Heart left ventricle (tissue), 16 donors: ENCODE measurements at regions not wholly inside any gene's neighbourhood (a gene's known extent, or its start where the extent isn't known, plus 50 kb on each side); places are given as distances from the start of the nearest gene placed in this dataset.

Experiments used
- ATAC-seq, 4 donors: fragments of 200-7000 bp; cut with Tn5 transposase; one replicate each; pipeline ENCODE4 v1.9.1; 2020 to 2022; ENCODE audit warnings: moderate library complexity in 4 of 4, mild to moderate bottlenecking in 3 of 4, moderate number of reproducible peaks in 1 of 4
- DNase-seq, 5 donors: peaks; one replicate each; pipeline ENCODE4 v3.0.0-alpha.2; 2020
- H3K27ac ChIP-seq, 12 donors: fragments of 200-600 bp; sonication (generic) in 4 of 12; one replicate each; pipeline versions ENCODE4 v1.5.0 to v1.8.0; 2016 to 2022; ENCODE audit warnings: mild to moderate bottlenecking in 2 of 12
- H3K27me3 ChIP-seq, 9 donors: fragments of 200-600 bp; sonication (generic) in 2 of 9; one replicate each; pipeline versions ENCODE4 v1.5.1 to v1.8.0; 2016 to 2022; ENCODE audit warnings: mild to moderate bottlenecking in 3 of 9
- H3K36me3 ChIP-seq, 9 donors: fragments of 200-600 bp; sonication (generic) in 2 of 9; one replicate each; pipeline versions ENCODE4 v1.5.0 to v1.8.0; 2018 to 2022; ENCODE audit warnings: mild to moderate bottlenecking in 2 of 9
- H3K4me1 ChIP-seq, 12 donors: fragments of 200-600 bp; sonication (generic) in 4 of 12; one replicate each; pipeline versions ENCODE4 v1.5.0 to v1.8.0; 2016 to 2022; ENCODE audit warnings: mild to moderate bottlenecking in 3 of 12
- H3K4me3 ChIP-seq, 12 donors: fragments of 200-600 bp; sonication (generic) in 4 of 12; one replicate each; pipeline versions ENCODE4 v1.5.0 to v1.8.0; 2017 to 2022; ENCODE audit warnings: mild to moderate bottlenecking in 9 of 12, moderate library complexity in 4 of 12
- H3K9me3 ChIP-seq, 12 donors: fragments of 200-600 bp; sonication (generic) in 4 of 12; one replicate each; pipeline versions ENCODE4 v1.5.0 to v1.8.0; 2016 to 2022; ENCODE audit warnings: mild to moderate bottlenecking in 1 of 12
- CTCF ChIP-seq, 12 donors: fragments of 200-600 bp; sonication (generic) in 4 of 12; IDR thresholded peaks; one replicate each; pipeline versions ENCODE4 v1.5.0 to v1.8.0; 2018 to 2022; ENCODE audit warnings: antibody characterized with exemption in 12 of 12, mild to moderate bottlenecking in 5 of 12
- POLR2A ChIP-seq, 2 donors: fragments of 450-650 bp; IDR thresholded peaks; one replicate each; pipeline ENCODE4 v1.6.1; 2017; ENCODE audit warnings: antibody characterized with exemption in 2 of 2, mild to moderate bottlenecking in 2 of 2, moderate library complexity in 2 of 2
- WGBS, 4 donors: extraction: QIAGEN DNeasy Blood & Tissue Kit in 2 of 4; methylation state at CpG; one replicate each; pipeline versions ENCODE4 v1.1.5 to v1.1.7; 2013 to 2018; 5-methylcytosine and 5-hydroxymethylcytosine counted together
- intact Hi-C, 10 donors: fragments of 100-400 bp; cut with DNase I; formaldehyde crosslinking; loops; one replicate each; pipeline versions ENCODE4 v1.11.1 to v1.14.2; 2022
- donor health status: ischemic (EF 13 %, LVEDD 7.1; RV severe dilation, severe dysfunction).
- donor health status: healthy with polysubstance abuse.
- donor health status: DM: no; HTN: yes; CAD: no.
- donor health status: DM: no; HTN: no; CAD: no.
- donor health status: ischemic (EF 25% LVEDD 6.9; RV normal size, moderate dysfunction).
- donor health status: ischemic (EF 25% LVEDD 5.7; RV mildly dilated, moderate dysfunction).
- donor health status: healthy.
- donor health status: DM: yes; HTN: yes; CAD: no.
- donor health status: ischemic (EF 35%, LVEDD 5.7; RV mildly dilated, moderate dysfunction).
- donor health status: nonischemic (EF 11% LVEDD 7.7; RV severe dilation, severe dysfunction).
- donor health status: DM: yes; HTN: yes; CAD: no.
- donor health status: PGD.
- donor health status: ischemic (EF 29% LVEDD 5.4; RV normal size, mild dysfunction).
- donor health status: nonischemic (EF 23%, LVEDD 6.1; RV moderate dilation, normal function).

DNA sequence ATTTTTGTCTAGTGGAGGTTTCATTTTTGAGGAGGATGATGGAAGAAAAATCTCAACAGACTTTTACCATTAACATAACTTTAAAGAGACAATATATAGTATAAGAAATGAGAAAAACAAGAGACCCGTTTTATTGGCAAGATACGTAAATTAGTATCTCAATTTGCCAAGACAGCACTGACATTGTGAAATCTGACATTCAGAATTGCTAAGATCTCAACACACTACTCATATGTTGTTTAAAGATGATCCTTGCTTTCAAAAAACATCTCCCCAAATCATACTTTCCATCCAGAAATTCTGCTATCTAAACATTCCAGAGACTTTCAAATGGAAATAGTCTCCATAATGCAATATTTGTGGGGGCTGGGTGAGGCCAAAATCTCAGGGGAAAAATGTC lies 220.9 kb upstream of the CEP162 start:
- Histone ChIP-seq H3K36me3 (no peaks in the 10 kb centered on the region), H3K27ac (no peak overlapping the region), H3K4me1 (no peaks in the 10 kb centered on the region), H3K9me3 (no peaks in the 10 kb centered on the region), H3K27me3 (no peaks in the 10 kb centered on the region), H3K4me3 (no peak overlapping the region)
- TF ChIP-seq POLR2A (IDR thresholded peaks at IDR 0.05) (no peak), CTCF (IDR thresholded peaks at IDR 0.05) (no peak)
- intact Hi-C loops, result no loop called here
- DNase-seq (no peak), ATAC-seq (no peak)
- WGBS, 4 donors, result 76 to 79% (median 78%) methylated on average over 2 of the region's 2 CpGs

- Histone ChIP-seq H3K4me1 (no peaks in the 10 kb centered on the region), H3K9me3 (no peaks in the 10 kb centered on the region), H3K27me3 (no peaks in the 10 kb centered on the region), H3K36me3 (no peaks in the 10 kb centered on the region), H3K27ac (no peak overlapping the region), H3K4me3 (no peak overlapping the region)
- ATAC-seq (no peak), DNase-seq (no peak)
- intact Hi-C loops, result no loop called here
- no peak for TF ChIP-seq POLR2A (IDR thresholded peaks at IDR 0.05)
- WGBS, 4 donors, result 79 to 87% (median 83%) methylated on average over 3 of the region's 3 CpGs
These were observed 220.2 kb upstream of the CEP162 start for GRCh38 chr6:84447651-84448050.

DNA sequence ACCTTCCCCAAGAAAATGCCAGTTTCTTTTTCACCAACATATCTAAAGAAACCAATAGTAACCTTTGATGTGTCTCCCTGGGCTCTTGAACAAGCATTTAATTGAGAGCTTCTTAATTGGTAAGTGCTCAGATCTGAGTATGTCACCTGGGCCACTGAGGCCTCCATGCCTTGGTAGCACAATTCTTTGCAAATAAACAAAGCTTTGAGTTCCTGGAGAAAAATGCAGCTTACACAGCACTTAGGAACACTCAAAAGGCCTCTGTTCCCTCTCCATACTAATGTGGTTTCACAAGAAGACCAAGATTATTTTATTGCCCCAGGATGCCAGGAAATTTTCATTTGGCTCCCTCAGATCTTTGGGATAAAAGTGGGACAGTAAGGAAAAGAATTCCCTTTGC lies 217.6 kb upstream of the CEP162 start:
- H3K27me3 ChIP-seq, result no peaks in the 10 kb centered on the region
- ATAC-seq (no peak), DNase-seq (no peak)
- TF ChIP-seq CTCF (IDR thresholded peaks at IDR 0.05) (no peak), POLR2A (IDR thresholded peaks at IDR 0.05) (no peak)
- H3K4me1 ChIP-seq, result no peaks in the 10 kb centered on the region
- H3K36me3 ChIP-seq, result no peaks in the 10 kb centered on the region
- intact Hi-C loops, result no loop called here
- no peaks in the 10 kb centered on the region for H3K9me3 ChIP-seq
- no peak overlapping the region for H3K4me3 ChIP-seq
- no peak overlapping the region for H3K27ac ChIP-seq

- 80 to 93% (median 91%) methylated on average over 3 of the region's 3 CpGs for WGBS, 4 donors
These were observed 214.8 kb upstream of the CEP162 start for GRCh38 chr6:84442208-84442607.

More at GRCh38 chr6:84442208-84442607, 214.8 kb upstream of the CEP162 start:
- ATAC-seq (no peak), DNase-seq (no peak)
- no peak overlapping the region for H3K27ac ChIP-seq
- H3K4me3 ChIP-seq, result no peak overlapping the region
- intact Hi-C loops, result no loop called here
- H3K9me3 ChIP-seq, result no peaks in the 10 kb centered on the region
- H3K4me1 ChIP-seq, result no peaks in the 10 kb centered on the region
- no peaks in the 10 kb centered on the region for H3K27me3 ChIP-seq
- TF ChIP-seq CTCF (IDR thresholded peaks at IDR 0.05) (no peak), POLR2A (IDR thresholded peaks at IDR 0.05) (no peak)
- no peaks in the 10 kb centered on the region for H3K36me3 ChIP-seq
